Smooth muscle cell (in vitro differentiated cells): ENCODE measurements at regions not wholly inside any gene's neighbourhood (a gene's known extent, or its start where the extent isn't known, plus 50 kb on each side); places are given as distances from the start of the nearest gene placed in this dataset.

Experiments used
- DNase-seq: peaks from one replicate; lab custom pipeline; 2025; ENCODE audit not compliant: unreplicated experiment; lab: John Stamatoyannopoulos, UW
- H2AFZ ChIP-seq: fragments of 200-600 bp; sonication (generic); 2 replicates; pipeline ENCODE4 v1.6.0; 2016; ENCODE audit warnings: antibody characterized with exemption, low read depth, mild to moderate bottlenecking
- H3F3A ChIP-seq: fragments of 200-600 bp; sonication (generic); 2 replicates; pipeline ENCODE4 v1.6.0; 2017; ENCODE audit warnings: antibody characterized with exemption, low read depth
- H3K27ac ChIP-seq: fragments of 200-600 bp; sonication (generic); 2 replicates; pipeline ENCODE4 v1.5.1; 2016; ENCODE audit warnings: low read depth, mild to moderate bottlenecking
- H3K27me3 ChIP-seq: fragments of 200-600 bp; sonication (generic); 2 replicates; pipeline ENCODE4 v1.6.1; 2016; ENCODE audit warnings: low read depth, mild to moderate bottlenecking
- H3K36me3 ChIP-seq: fragments of 200-600 bp; sonication (generic); 2 replicates; pipeline ENCODE4 v1.5.1; 2016; ENCODE audit warnings: low read depth
- H3K4me1 ChIP-seq: fragments of 200-600 bp; sonication (generic); 2 replicates; pipeline ENCODE4 v1.5.1; 2016; ENCODE audit warnings: low read depth
- H3K4me2 ChIP-seq: fragments of 200-600 bp; sonication (generic); 2 replicates; pipeline ENCODE4 v1.6.0; 2016; ENCODE audit warnings: mild to moderate bottlenecking
- H3K4me3 ChIP-seq: fragments of 200-600 bp; sonication (generic); 2 replicates; pipeline ENCODE4 v1.5.1; 2016; ENCODE audit warnings: mild to moderate bottlenecking
- H3K79me2 ChIP-seq: fragments of 200-600 bp; sonication (generic); 2 replicates; pipeline ENCODE4 v1.6.0; 2016; ENCODE audit warnings: low read depth, mild to moderate bottlenecking
- H3K9ac ChIP-seq: fragments of 200-600 bp; sonication (generic); 2 replicates; pipeline ENCODE4 v1.6.0; 2016; ENCODE audit warnings: low read depth
- H3K9me3 ChIP-seq: fragments of 200-600 bp; sonication (generic); replicated peaks from 2 replicates; pipeline ENCODE4 v1.5.1; 2016; ENCODE audit warnings: low read depth
- H4K20me1 ChIP-seq: fragments of 200-600 bp; sonication (generic); 2 replicates; pipeline ENCODE4 v1.6.0; 2016; ENCODE audit warnings: low read depth
- WGBS: methylation state at CpG from one replicate; pipeline ENCODE4 v1.1.7; 2016; ENCODE audit warnings: low lambda C conversion rate; 5-methylcytosine and 5-hydroxymethylcytosine counted together
- TF ChIP-seq, protein P1 (sequence below): fragments of 200-600 bp; sonication (generic); IDR thresholded peaks from 2 replicates; pipeline ENCODE4 v1.5.1; 2017; ENCODE audit warnings: borderline replicate concordance, mild to moderate bottlenecking, antibody characterized with exemption; ENCODE audit not compliant: insufficient read depth, poor library complexity, severe bottlenecking

DNA sequence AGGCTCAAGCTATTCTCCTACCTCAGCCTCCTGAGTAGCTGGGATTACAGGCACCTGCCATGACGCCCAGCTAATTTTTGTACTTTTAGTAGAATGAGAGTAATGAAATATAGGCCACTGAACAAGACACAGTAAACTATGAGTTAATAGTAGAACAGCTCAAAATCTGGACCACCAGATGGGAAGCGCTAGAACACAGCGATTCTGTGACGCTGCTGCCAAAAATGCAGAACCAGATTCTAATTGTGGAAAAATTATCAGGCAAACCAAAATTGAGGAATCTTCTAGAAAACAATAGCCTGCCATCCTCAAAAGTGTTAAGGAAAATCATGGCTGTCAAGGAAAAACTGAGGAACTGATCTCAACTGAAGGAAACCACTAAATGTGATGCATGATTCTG lies 111.4 kb upstream of the TIAM1 start:
- WGBS = 94% methylated on average over 4 of the region's 4 CpGs
- H3K27ac ChIP-seq = no peak overlapping the region
- H3K4me1 ChIP-seq = no peaks in the 10 kb centered on the region

DNA sequence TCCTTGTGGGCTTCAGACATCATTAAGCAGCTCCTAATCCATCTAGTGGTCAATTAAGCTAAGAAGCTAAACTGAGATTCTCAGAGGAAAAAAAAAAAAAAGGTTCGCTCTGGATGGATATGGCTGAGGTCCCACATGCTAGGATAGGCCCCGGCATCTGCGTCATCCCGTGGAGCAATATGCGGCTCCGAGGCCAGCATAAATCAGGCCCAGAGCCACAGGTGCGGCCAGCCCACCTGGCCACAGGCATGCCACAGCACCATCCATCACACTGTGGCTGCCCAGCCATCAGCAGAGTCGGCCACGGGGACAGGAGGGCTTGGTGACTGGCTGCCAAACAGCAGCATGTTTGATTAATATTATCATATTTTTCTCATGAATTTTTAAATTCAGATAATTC lies 106.9 kb upstream of the TIAM1 start:
- Histone ChIP-seq H3K4me3 (no peak overlapping the region), H3F3A (no peaks in the 10 kb centered on the region), H3K27me3 (no peaks in the 10 kb centered on the region), H3K79me2 (no peaks in the 10 kb centered on the region), H3K4me2 (no peak overlapping the region), H3K9ac (no peak overlapping the region), H3K4me1 (no peaks in the 10 kb centered on the region), H3K9me3 (no peaks in the 10 kb centered on the region), H4K20me1 (no peaks in the 10 kb centered on the region), H3K27ac (no peak overlapping the region), H3K36me3 (no peaks in the 10 kb centered on the region), H2AFZ (no peak overlapping the region)
- 96% methylated on average over 9 of the region's 9 CpGs for WGBS
- TF ChIP-seq, protein P1, sequence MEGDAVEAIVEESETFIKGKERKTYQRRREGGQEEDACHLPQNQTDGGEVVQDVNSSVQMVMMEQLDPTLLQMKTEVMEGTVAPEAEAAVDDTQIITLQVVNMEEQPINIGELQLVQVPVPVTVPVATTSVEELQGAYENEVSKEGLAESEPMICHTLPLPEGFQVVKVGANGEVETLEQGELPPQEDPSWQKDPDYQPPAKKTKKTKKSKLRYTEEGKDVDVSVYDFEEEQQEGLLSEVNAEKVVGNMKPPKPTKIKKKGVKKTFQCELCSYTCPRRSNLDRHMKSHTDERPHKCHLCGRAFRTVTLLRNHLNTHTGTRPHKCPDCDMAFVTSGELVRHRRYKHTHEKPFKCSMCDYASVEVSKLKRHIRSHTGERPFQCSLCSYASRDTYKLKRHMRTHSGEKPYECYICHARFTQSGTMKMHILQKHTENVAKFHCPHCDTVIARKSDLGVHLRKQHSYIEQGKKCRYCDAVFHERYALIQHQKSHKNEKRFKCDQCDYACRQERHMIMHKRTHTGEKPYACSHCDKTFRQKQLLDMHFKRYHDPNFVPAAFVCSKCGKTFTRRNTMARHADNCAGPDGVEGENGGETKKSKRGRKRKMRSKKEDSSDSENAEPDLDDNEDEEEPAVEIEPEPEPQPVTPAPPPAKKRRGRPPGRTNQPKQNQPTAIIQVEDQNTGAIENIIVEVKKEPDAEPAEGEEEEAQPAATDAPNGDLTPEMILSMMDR = no peak
- DNase-seq = no peak

More for the DNA sequence above, 111.4 kb upstream of the TIAM1 start:
- Histone ChIP-seq H3K79me2 (no peaks in the 10 kb centered on the region), H3K4me3 (no peak overlapping the region), H3K9me3 (no peaks in the 10 kb centered on the region), H3K4me2 (no peak overlapping the region), H2AFZ (no peak overlapping the region), H3K36me3 (no peaks in the 10 kb centered on the region), H3F3A (no peaks in the 10 kb centered on the region), H4K20me1 (no peaks in the 10 kb centered on the region), H3K9ac (no peak overlapping the region), H3K27me3 (no peaks in the 10 kb centered on the region)
- DNase-seq = no peak
- TF ChIP-seq, protein P1 = no peak

DNA sequence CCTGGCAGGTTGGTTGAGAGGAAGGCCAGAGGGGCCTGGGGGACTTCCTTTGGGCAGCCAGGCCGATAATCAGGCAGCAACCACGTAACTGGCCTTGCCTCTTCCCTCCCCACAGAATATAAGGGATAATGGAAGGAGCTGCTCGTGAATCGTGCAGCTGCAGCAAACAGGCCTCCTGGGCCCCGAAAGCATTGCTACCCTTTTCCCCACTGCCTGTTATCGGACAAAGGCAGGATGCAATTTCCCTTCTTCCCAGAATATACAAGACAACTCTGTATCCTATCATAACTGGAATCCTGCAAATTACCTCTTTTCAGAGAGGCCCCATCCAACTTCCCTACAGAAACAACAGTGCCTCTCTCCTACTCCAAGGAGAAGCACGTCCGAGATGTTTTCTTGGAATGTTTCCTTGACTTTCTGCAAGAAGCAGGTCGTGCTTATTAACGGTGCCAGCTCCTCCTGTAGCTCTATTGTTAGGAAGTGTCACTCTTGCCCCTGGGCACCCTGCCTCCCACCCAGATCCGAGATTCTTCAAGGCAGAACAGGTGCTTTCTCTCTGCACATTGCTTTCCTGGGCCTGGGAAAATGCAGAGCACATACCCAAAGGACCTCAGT lies 106.0 kb upstream of the TIAM1 start:
- TF ChIP-seq, protein P1 = no peak
- Histone ChIP-seq H3K36me3 (no peaks in the 10 kb centered on the region), H3K27me3 (no peaks in the 10 kb centered on the region), H2AFZ (no peak overlapping the region), H3K9me3 (no peaks in the 10 kb centered on the region), H4K20me1 (no peaks in the 10 kb centered on the region), H3K4me2 (no peak overlapping the region), H3K79me2 (no peaks in the 10 kb centered on the region), H3K27ac (no peak overlapping the region), H3K9ac (no peak overlapping the region), H3K4me3 (no peak overlapping the region), H3K4me1 (no peaks in the 10 kb centered on the region), H3F3A (no peaks in the 10 kb centered on the region)
- 90% methylated on average over 11 of the region's 11 CpGs for WGBS
- DNase-seq = no peak

DNA sequence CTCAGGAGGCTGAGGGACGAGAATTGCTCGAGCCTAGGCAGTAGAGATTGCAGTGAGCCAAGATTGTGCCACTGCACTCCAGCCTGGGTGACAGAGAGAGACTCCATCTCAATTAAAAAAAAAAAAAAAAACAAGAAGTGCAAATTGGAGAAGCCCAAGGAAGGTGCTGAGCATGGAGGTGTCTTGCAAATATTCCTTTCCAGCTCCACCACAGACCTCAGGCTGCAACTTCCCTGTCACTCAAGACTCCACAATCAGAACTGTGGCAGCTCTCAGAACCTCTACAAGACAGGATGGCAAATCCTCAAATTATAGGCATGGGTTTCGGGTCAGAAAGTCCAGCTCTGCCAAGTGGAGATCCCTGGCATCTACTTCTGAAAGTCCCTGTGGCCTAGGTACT lies 104.4 kb upstream of the TIAM1 start:
- WGBS = 59% methylated on average over 3 of the region's 3 CpGs
- Histone ChIP-seq H2AFZ (no peak overlapping the region), H3K79me2 (no peaks in the 10 kb centered on the region), H3K9me3 (no peaks in the 10 kb centered on the region), H4K20me1 (no peaks in the 10 kb centered on the region), H3K4me1 (no peaks in the 10 kb centered on the region), H3K9ac (no peak overlapping the region), H3K4me3 (no peak overlapping the region), H3K27ac (no peak overlapping the region), H3F3A (no peaks in the 10 kb centered on the region), H3K27me3 (no peaks in the 10 kb centered on the region), H3K4me2 (no peak overlapping the region), H3K36me3 (no peaks in the 10 kb centered on the region)
- TF ChIP-seq, protein P1 = no peak
- DNase-seq = no peak
